ENCODE measurements at regions not wholly inside any gene's neighbourhood (a gene's known extent, or its start where the extent isn't known, plus 50 kb on each side); places are given as distances from the start of the nearest gene placed in this dataset.

DNA sequence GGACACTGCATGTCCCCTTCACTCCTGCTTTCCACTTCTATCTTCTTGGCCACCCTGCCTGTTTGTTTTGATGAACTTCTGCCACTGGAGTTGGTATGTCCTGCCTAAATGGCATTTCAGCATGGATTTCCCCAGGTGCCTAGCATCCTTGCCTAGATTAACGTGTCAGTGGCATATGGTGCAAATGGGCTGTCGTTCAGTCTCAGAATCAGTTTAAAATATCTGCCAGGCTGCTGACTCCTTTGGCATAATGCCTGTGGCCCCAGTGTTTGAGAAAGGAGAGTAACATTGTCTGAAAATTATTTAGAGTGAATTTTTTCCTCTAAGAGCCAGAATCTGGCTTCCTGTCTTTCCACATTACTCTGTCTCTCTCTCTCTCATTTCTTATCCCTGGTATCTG is 64.9 kb upstream of the BARHL2 start:
- intact Hi-C loops (cut with micrococcal nuclease) = no loop called here

DNA sequence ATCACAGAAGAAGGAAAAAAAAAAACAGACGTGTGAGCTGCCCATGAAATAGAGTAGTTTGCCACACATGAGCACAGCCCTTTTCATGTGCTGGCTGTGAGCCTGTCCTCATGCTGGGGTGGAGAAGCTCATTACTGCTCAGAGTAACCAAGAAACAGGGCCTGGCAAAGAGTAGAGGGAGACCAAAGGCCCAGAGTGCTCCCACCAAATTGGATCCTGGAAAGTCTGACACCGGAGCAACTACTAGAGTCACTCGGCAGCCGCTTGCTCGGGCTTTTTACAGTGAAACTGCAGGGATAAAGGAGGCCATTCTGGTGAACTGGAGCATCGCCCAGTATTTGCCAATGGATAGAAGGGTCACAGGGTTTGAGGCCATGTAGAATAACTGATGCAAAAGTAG is 64.4 kb upstream of the BARHL2 start:
- intact Hi-C loops (cut with micrococcal nuclease) = no loop called here

DNA sequence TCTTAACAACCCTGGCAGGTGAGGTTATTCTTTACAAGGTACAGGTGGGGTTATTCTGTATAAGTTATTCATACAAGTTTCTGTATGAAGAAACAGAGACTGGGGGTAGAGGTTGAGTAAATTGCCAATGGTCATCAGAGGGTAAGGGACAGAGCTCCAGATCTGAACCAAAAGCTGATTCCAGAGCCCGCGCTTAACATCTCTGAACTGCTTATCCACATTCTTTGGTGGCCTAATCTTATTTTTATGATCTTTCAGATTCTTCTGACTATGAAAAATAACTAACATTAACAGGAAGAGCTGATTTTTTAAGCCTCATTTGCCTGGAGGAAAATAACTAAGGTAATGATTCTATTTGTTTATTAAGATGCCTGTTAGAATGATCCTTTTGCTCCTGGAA is 63.9 kb upstream of the BARHL2 start:
- intact Hi-C loops (cut with micrococcal nuclease) = no loop called here

DNA sequence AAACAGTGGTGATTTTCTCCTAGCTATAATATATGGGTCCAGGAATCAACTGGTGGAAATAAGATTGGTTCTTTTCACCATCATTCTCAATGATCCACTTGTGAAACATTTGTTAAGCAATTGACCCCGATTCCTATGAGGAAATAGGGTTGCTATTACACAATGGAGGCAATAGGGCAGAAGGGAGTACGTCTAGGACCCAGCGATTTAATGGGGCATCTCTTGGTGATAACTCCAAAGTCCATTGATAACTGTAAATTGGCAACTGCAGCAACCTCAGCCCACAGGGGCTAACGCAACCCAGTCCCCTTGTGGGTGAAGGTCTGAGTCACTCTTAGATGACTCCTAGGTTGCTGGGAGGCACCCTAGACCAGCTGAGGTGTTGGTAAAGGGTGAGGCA is 62.5 kb upstream of the BARHL2 start:
- intact Hi-C loops (cut with micrococcal nuclease) = no loop called here

DNA sequence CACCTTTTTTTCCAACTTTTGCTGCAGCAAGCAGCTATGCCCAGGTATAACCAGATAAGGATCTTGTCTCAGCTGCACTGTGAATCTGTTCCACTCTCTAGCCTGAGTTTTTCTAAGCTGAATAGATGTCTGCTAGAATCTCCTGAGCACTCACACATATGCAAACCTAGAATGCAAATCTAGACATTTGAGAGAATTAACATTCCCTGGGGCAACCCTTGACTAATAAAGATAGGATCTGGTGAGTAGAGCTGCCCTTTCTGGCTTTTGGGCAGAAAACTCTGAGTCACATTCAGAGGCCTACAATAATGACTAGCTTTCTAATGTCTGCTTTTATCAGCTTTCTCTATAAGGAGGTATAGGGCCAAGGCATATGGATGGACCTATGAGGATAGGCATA is 61.4 kb upstream of the BARHL2 start:
- intact Hi-C loops (cut with micrococcal nuclease) = no loop called here

DNA sequence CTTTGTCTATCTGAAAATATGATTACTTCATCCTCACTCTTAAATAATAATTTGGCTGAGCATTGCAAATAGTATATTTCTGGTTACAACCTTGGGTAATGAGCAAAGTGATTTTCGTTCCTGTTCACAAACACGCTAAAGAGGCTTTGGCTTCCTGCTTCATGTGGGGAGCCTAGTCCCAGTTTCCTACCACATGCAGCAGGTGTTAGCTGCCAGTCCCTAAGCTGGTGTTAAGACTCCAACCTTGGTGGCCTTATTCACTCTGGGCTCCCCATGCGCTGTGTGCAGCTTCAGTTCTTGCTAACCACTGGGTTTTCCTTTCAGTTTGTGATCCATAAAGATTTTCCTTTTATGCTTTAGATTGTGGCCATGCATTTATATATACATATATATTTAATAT is 56.7 kb upstream of the BARHL2 start:
- intact Hi-C loops (cut with micrococcal nuclease) = no loop called here

DNA sequence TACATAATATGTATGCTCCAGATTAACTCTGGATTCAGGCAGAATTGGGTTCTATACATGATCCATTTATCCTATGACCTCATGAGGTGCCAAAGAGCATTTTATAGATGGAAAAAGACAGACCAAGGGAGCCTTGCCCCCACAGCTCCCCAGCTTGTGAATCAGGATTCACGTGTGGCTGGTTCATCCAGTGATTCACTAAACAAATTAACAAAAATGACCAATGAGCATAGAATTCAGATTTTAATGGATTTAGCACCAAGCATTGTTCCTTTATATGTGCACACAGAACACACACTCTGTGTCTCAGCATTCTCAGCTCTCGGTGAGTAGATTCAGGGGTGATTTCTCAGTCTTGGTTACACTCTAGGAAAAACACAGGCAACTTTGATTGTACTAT is 51.7 kb upstream of the BARHL2 start:
- intact Hi-C loops (cut with micrococcal nuclease) = no loop called here

DNA sequence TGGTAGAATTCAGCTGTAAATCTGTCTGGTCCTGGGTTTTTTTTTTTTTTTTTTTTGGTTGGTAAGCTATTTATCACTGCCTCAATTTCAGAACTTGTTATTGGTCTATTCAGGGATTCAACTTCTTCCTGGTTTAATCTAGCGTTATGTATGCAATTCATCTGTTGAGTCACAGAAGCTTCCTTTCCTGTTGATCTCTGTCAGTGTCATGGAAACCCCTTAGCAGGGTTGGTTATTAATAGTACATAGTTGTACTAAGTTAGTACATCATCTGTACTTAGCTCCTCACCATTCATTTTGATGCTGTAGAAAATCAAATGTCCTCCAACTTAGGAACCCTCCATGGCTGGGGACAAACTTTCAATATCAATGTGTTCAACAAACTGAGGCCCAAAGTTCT is 51.0 kb upstream of the BARHL2 start:
- intact Hi-C loops (cut with micrococcal nuclease) = no loop called here
